ENCODE measurements at regions not wholly inside any gene's neighbourhood (a gene's known extent, or its start where the extent isn't known, plus 50 kb on each side); places are given as distances from the start of the nearest gene placed in this dataset.

- no peak for DNase-seq
These were observed 152.6 kb upstream of the KL start for GRCh38 chr13:32863596-32863995.

GRCh38 chr13:32866921-32867320 is 149.3 kb upstream of the KL start:
- no peak for DNase-seq

- no peak for DNase-seq
These were observed 138.7 kb upstream of the KL start for GRCh38 chr13:32877491-32877890.

GRCh38 chr13:32878163-32878562 is 138.1 kb upstream of the KL start:
- no peak for DNase-seq

- DNase-seq = no peak
These were observed 135.6 kb upstream of the KL start for GRCh38 chr13:32880636-32881035.

- DNase-seq = no peak
These were observed 135.0 kb upstream of the KL start for GRCh38 chr13:32881074-32881776.

GRCh38 chr13:32881777-32882145 is 134.5 kb upstream of the KL start:
- DNase-seq = no peak

- no peak for DNase-seq
These were observed 133.5 kb upstream of the KL start for GRCh38 chr13:32882691-32883090.

- DNase-seq = no peak
These were observed 132.7 kb upstream of the KL start for GRCh38 chr13:32883474-32883873.

GRCh38 chr13:32887617-32888016 is 128.6 kb upstream of the KL start:
- DNase-seq = no peak

- no peak for DNase-seq
These were observed 126.1 kb upstream of the KL start for GRCh38 chr13:32889986-32890565.

GRCh38 chr13:32893176-32893575 is 123.0 kb upstream of the KL start:
- no peak for DNase-seq

GRCh38 chr13:32894589-32895001 is 121.6 kb upstream of the KL start:
- peak; percentile 22 for DNase-seq

GRCh38 chr13:32895296-32895695 is 120.9 kb upstream of the KL start:
- no peak for DNase-seq

- no peak for DNase-seq
These were observed 118.9 kb upstream of the KL start for GRCh38 chr13:32897296-32897695.

- no peak for DNase-seq
These were observed 114.0 kb upstream of the KL start for GRCh38 chr13:32902029-32902780.

- no peak for DNase-seq
These were observed 113.3 kb upstream of the KL start for GRCh38 chr13:32902874-32903273.

GRCh38 chr13:32903720-32904119 is 112.5 kb upstream of the KL start:
- DNase-seq = no peak

GRCh38 chr13:32904266-32904665 is 112.0 kb upstream of the KL start:
- DNase-seq = no peak

- no peak for DNase-seq
These were observed 111.0 kb upstream of the KL start for GRCh38 chr13:32905063-32905863.

- DNase-seq = no peak
These were observed 110.4 kb upstream of the KL start for GRCh38 chr13:32905864-32906180.

GRCh38 chr13:32907211-32907610 is 109.0 kb upstream of the KL start:
- no peak for DNase-seq

GRCh38 chr13:32910530-32910929 is 105.7 kb upstream of the KL start:
- no peak for DNase-seq

GRCh38 chr13:32911506-32911905 is 104.7 kb upstream of the KL start:
- DNase-seq = peak; percentile 33

Data from NK-92 treated with Interleukin-12 subunit alpha and Interleukin-12 subunit beta, amount 100 ng/mL, for 24 hours (cell line).